ENCODE measurements at regions not wholly inside any gene's neighbourhood (a gene's known extent, or its start where the extent isn't known, plus 50 kb on each side); places are given as distances from the start of the nearest gene placed in this dataset.

DNA sequence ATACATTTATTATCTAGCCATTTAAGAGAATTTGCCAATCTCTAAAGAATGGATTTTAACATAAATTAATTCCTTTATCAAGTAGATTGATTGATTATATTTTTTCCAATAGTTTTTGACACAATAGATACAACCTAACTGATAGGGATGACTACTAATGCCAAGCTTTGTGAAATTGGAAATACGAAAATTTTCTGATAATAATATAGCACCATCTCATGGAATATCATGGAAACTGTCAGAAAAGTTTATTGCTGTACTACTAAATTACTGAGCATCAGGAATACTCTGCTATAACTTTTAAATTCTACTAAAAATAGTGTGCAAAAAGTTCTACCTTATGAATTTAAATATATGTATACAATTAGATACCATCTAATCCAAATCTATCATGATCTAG is 101.8 kb upstream of the MAP2 start:
- Histone ChIP-seq H3K9me2 (replicated peaks; ENCODE audit: control insufficient read depth, low read length) (no peaks in the 10 kb centered on the region), H3K27me3 (ENCODE audit: control insufficient read depth, low read length) (peaks cover 3% of the 10 kb centered on the region), H3K79me2 (ENCODE audit: control insufficient read depth, low read length) (no peaks in the 10 kb centered on the region), H3F3A (ENCODE audit: control insufficient read depth, insufficient read depth) (no peaks in the 10 kb centered on the region), H3K4me1 (ENCODE audit: control insufficient read depth, low read length) (peaks cover 7% of the 10 kb centered on the region), H3K4me2 (ENCODE audit: low read length) (no peak overlapping the region), H3K27ac (ENCODE audit: low read depth, low read length) (no peak overlapping the region), H3K36me3 (ENCODE audit: control insufficient read depth, low read length) (no peaks in the 10 kb centered on the region), H3K9me3 (ENCODE audit: control insufficient read depth, insufficient read depth, low read length) (no peaks in the 10 kb centered on the region), H4K20me1 (ENCODE audit: control insufficient read depth, insufficient read depth, low read depth, low read length) (no peaks in the 10 kb centered on the region), H3K4me3 (ENCODE audit: low read length) (no peak overlapping the region)
- TF ChIP-seq EZH2phosphoT487 (IDR thresholded peaks at IDR 0.05; ENCODE audit: borderline replicate concordance, low read length): no peak
- TF ChIP-seq, protein P1, sequence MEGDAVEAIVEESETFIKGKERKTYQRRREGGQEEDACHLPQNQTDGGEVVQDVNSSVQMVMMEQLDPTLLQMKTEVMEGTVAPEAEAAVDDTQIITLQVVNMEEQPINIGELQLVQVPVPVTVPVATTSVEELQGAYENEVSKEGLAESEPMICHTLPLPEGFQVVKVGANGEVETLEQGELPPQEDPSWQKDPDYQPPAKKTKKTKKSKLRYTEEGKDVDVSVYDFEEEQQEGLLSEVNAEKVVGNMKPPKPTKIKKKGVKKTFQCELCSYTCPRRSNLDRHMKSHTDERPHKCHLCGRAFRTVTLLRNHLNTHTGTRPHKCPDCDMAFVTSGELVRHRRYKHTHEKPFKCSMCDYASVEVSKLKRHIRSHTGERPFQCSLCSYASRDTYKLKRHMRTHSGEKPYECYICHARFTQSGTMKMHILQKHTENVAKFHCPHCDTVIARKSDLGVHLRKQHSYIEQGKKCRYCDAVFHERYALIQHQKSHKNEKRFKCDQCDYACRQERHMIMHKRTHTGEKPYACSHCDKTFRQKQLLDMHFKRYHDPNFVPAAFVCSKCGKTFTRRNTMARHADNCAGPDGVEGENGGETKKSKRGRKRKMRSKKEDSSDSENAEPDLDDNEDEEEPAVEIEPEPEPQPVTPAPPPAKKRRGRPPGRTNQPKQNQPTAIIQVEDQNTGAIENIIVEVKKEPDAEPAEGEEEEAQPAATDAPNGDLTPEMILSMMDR (IDR thresholded peaks at IDR 0.05; ENCODE audit: low read depth, low read length, poor library complexity, severe bottlenecking): peak; percentile 10

DNA sequence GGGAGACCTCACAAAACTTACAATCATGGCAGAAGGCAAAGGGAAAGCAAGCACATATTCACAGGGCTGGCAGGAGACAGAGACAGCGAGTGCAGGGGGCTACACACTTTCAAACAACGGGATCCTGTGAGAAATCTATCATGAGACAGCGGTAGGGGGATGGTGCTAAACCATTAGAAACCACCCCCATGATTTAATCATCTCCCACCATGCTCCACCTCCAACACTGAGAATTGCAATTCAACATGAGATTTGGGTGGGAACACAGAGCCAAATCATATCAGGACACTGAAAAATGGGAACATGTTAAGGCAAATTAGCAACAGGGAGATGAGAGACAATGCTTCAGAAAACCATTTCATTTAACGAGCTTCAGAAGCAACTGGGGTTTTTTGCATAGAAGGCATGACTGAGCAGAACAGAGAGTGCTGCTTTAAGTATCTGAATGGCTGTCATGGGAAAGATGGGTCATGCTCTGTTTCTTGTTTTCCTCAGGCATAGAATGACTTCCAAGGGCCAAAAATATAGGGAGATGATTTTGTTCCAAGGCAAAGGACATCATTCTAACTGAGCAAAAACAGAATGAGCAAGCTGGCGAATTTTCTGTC is 100.8 kb upstream of the MAP2 start:
- Histone ChIP-seq H3K9me2 (replicated peaks; ENCODE audit: control insufficient read depth, low read length) (no peaks in the 10 kb centered on the region), H3K4me3 (ENCODE audit: low read length) (no peak overlapping the region), H3K36me3 (ENCODE audit: control insufficient read depth, low read length) (no peaks in the 10 kb centered on the region), H3K4me1 (ENCODE audit: control insufficient read depth, low read length) (peaks cover 7% of the 10 kb centered on the region), H3K27me3 (ENCODE audit: control insufficient read depth, low read length) (no peaks in the 10 kb centered on the region), H4K20me1 (ENCODE audit: control insufficient read depth, insufficient read depth, low read depth, low read length) (no peaks in the 10 kb centered on the region), H3K79me2 (ENCODE audit: control insufficient read depth, low read length) (no peaks in the 10 kb centered on the region), H3K9me3 (ENCODE audit: control insufficient read depth, insufficient read depth, low read length) (no peaks in the 10 kb centered on the region), H3F3A (ENCODE audit: control insufficient read depth, insufficient read depth) (no peaks in the 10 kb centered on the region), H3K4me2 (ENCODE audit: low read length) (peak overlapping the region; percentile 27), H3K27ac (ENCODE audit: low read depth, low read length) (no peak overlapping the region)
- TF ChIP-seq, protein P1 (IDR thresholded peaks at IDR 0.05; ENCODE audit: low read depth, low read length, poor library complexity, severe bottlenecking): no peak
- no peak for TF ChIP-seq EZH2phosphoT487 (IDR thresholded peaks at IDR 0.05; ENCODE audit: borderline replicate concordance, low read length)

DNA sequence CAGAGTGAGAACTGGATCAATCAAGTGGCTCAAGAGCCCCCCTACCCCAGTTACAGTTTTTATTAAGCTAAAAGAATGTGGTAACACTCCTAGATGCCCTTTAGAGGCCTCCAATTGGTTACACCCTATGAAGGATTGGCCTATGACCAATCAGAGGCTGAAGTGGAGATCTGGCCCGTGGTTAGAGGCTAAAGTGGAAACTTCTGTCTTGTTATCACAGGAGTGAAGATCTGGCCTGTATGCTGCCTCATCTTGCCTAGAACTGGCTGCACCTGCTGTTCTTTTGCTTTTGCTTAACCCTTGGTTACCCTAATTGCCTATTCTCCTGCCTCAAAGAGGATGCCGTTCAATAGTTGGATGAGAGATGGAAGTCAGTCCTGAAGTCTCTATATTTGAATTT is 100.1 kb upstream of the MAP2 start:
- TF ChIP-seq, protein P1 (IDR thresholded peaks at IDR 0.05; ENCODE audit: low read depth, low read length, poor library complexity, severe bottlenecking): no peak
- no peak for TF ChIP-seq EZH2phosphoT487 (IDR thresholded peaks at IDR 0.05; ENCODE audit: borderline replicate concordance, low read length)
- H3K36me3 ChIP-seq (ENCODE audit: control insufficient read depth, low read length): no peaks in the 10 kb centered on the region
- H3K27ac ChIP-seq (ENCODE audit: low read depth, low read length): no peak overlapping the region
- H3K79me2 ChIP-seq (ENCODE audit: control insufficient read depth, low read length): no peaks in the 10 kb centered on the region
- H3F3A ChIP-seq (ENCODE audit: control insufficient read depth, insufficient read depth): no peaks in the 10 kb centered on the region
- H3K4me1 ChIP-seq (ENCODE audit: control insufficient read depth, low read length): peaks cover 7% of the 10 kb centered on the region
- no peaks in the 10 kb centered on the region for H3K9me3 ChIP-seq (ENCODE audit: control insufficient read depth, insufficient read depth, low read length)
- H3K27me3 ChIP-seq (ENCODE audit: control insufficient read depth, low read length): no peaks in the 10 kb centered on the region
- no peak overlapping the region; the same call in 1 of the 2 replicates for H3K4me2 ChIP-seq (ENCODE audit: low read length)
- H3K4me3 ChIP-seq (ENCODE audit: low read length): no peak overlapping the region
- no peaks in the 10 kb centered on the region for H4K20me1 ChIP-seq (ENCODE audit: control insufficient read depth, insufficient read depth, low read depth, low read length)
- no peaks in the 10 kb centered on the region for H3K9me2 ChIP-seq (replicated peaks; ENCODE audit: control insufficient read depth, low read length)
